NB4 (cell line): ENCODE measurements at regions not wholly inside any gene's neighbourhood (a gene's known extent, or its start where the extent isn't known, plus 50 kb on each side); places are given as distances from the start of the nearest gene placed in this dataset.
A peak's percentile ranks its signal among the peaks of the same experiment; 100 is the strongest.

Source experiments
- DNase-seq: peaks from one replicate; pipeline ENCODE4 v3.0.0; 2010; ENCODE audit warnings: low read depth
- H3K4me3 ChIP-seq: one replicate; pipeline ENCODE4 v1.5.1; 2011; ENCODE audit warnings: mild to moderate bottlenecking, low read depth, low read length, moderate library complexity
- MYC ChIP-seq: IDR thresholded peaks from 2 replicates; pipeline ENCODE4 v1.6.1; 2011; ENCODE audit warnings: low read depth, low read length
- POLR2A ChIP-seq: IDR thresholded peaks from 2 replicates; pipeline ENCODE4 v1.6.1; 2011; ENCODE audit warnings: mild to moderate bottlenecking; ENCODE audit not compliant: insufficient read length; ENCODE audit errors: extremely low read depth
- TF ChIP-seq, protein P1 (sequence below): IDR thresholded peaks from one replicate; pipeline ENCODE4 v1.5.1; 2012; ENCODE audit warnings: low read depth, low read length
- TF ChIP-seq, protein P2 (sequence below): IDR thresholded peaks from 2 replicates; pipeline ENCODE4 v1.6.1; 2011; ENCODE audit warnings: low read depth, low read length

DNA sequence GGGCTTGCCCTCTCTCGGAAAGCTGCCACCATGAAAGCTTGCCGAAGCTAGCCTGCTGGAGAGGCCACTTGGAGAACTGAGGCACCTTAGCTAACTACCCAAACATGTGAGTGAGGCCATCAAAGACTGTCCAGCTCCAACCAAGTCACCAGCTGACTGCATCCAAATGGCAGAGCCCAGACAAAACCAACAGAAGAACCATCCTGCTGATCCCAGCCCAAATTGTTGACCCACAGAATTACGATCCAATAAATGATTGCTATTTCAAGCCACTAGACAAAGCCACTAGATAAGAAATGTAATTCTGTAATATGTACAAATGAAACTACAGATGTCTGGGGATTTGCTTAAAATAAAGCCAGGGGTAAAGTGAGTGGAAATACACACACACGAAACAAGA is 109.8 kb upstream of the TRPM1 start:
- TF ChIP-seq, protein P1, sequence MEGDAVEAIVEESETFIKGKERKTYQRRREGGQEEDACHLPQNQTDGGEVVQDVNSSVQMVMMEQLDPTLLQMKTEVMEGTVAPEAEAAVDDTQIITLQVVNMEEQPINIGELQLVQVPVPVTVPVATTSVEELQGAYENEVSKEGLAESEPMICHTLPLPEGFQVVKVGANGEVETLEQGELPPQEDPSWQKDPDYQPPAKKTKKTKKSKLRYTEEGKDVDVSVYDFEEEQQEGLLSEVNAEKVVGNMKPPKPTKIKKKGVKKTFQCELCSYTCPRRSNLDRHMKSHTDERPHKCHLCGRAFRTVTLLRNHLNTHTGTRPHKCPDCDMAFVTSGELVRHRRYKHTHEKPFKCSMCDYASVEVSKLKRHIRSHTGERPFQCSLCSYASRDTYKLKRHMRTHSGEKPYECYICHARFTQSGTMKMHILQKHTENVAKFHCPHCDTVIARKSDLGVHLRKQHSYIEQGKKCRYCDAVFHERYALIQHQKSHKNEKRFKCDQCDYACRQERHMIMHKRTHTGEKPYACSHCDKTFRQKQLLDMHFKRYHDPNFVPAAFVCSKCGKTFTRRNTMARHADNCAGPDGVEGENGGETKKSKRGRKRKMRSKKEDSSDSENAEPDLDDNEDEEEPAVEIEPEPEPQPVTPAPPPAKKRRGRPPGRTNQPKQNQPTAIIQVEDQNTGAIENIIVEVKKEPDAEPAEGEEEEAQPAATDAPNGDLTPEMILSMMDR, result no peak
- no peak for TF ChIP-seq POLR2A
- TF ChIP-seq, protein P2, sequence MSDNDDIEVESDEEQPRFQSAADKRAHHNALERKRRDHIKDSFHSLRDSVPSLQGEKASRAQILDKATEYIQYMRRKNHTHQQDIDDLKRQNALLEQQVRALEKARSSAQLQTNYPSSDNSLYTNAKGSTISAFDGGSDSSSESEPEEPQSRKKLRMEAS, result no peak
- TF ChIP-seq MYC, result no peak
- no peak for DNase-seq
- H3K4me3 ChIP-seq, result no peak overlapping the region

DNA sequence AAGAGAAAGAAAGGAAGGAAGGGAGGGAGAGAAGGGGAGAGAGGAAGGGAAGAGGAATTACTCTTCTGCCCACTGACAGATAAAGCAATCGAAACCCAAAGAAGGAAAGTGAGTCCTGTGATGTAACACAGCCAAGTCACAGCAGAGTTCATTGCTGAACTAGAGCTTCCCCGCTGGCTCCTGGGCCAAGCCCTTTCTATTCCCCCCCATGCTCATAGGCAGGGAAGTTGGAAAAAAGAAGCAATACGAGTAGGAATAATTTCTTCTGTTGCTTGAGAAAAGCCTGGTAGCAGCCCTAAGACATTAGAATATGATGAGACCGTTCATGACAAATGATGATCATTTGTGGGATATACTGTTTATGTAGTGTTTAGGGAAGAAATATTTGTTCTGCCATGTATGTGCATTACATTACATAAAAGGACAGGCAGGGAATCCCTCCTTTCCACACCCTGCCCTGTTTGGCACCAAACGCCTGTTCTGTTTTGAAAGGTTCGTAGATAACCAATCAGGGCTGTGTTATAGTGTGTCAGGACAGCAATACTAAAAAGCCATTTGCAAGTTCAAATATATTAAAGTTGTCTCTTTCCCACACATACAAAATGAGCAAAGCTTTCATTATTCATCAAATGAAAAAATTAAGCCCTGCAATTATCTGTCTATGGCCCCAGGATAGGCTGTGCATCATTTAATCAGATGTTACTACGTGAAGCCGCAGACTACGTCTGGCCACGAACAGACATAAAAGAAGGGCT is 111.0 kb upstream of the TRPM1 start:
- DNase-seq, result peak; percentile 50
- H3K4me3 ChIP-seq, result no peak overlapping the region
- TF ChIP-seq, protein P2, result no peak
- TF ChIP-seq, protein P1, result no peak
- no peak for TF ChIP-seq POLR2A
- no peak for TF ChIP-seq MYC

DNA sequence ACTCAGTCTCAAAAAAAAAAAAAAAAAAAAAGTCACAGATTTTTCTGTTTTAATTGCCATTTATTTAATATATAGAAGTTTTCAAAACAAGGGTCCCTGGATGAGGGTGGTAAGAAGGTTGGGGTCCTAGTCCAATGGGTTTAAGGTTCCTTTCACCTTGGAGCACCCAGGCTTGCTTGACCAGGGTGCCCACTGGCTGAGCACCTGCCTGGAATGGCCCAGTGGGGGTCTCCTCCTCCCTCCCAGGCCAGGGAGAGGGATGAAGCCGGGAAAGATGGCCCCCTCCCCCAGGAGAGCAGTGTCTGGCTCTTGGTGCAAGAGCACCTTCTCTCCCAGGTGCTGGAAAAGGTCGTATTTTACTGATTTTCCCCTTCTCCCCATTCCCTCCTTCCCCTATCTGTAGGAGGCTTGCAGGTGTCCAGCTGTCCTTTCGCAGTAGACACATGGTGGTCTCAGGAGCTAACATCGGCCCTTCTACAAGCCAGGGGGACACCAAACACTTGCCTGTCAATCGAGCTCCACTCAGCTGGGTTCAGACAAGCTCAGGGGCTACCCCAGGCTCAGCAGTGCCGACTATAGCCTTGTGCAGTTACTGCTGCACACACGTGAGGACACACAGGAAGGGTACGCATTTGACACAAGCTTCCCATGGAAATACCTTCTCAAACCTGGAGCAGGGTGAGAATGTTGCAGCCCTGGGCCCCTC is 112.3 kb upstream of the KLF13 start:
- TF ChIP-seq, protein P1, result peak; percentile 17
- TF ChIP-seq POLR2A, result no peak
- TF ChIP-seq, protein P2, result no peak
- no peak for DNase-seq
- no peak overlapping the region for H3K4me3 ChIP-seq

DNA sequence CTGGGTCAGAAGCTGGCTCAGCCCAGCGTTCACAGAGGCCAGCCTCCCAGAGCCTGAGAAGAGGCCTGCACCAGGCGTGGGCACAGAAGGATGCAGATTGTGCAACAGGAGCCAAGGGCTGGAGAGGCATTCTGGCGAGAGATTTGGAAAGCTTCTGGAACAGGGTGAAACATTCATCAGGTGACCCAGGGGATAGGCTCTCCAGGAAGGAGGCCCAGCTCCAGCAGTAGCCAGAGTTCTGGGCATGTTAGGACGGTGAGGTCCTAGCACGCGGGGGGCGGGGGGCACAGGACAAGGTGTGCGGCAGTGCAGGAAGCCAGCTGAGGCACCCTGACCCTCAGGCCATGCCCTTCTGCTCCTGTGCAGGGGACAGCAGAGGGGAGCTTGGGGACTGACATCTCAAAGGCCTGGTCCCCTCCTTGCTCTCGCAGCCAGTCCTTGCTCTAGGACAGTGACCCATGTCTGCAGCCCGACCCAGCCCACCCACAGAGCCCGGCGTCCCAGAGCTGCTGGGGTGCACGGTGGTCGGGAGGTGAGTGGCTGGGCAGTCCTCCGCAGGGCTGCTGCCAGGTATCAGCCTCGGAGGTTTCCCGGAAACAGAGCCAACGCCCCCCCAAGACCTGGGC is 111.7 kb upstream of the KLF13 start:
- H3K4me3 ChIP-seq, result peak overlapping the region; percentile 28
- peak; percentile 71 for DNase-seq
- TF ChIP-seq, protein P1, result no peak
- TF ChIP-seq, protein P2, result no peak
- TF ChIP-seq MYC (no peak), POLR2A (no peak)

DNA sequence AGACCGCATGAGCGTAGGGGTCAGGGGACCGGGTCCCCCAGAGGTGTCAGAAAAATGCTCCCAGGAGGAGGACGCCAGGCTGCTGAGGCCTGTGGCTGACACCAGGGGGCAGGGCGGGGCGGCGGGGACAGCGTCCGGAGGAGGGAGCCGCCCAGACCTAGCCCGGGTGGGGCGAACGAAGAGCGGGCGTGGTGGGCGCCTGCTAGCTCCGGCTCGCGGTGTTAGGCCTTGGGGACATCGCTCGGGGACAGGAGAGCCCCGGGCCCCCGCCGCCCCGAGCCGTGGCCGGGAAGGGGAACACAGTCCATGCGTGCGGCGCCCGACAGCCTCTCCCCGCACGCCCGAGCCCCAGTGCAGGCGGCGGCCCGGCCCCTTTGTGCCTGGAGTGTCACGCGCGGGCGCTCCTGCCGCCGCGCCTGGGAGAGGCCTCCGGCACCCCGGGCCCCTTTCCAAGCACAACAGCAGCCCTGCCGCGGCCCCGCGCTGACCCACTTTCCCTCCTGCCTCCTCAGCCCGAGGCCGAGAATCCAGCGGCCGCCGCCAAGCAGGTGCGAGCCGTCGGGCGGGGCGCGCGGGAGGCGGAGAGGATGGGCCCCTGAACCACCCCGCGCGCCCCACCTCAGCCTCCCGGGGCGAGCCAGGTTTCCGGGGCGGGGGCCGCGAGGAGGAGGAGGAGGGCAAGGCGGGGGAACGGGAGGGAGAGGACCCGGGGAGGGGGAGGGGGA is 111.0 kb upstream of the KLF13 start:
- TF ChIP-seq, protein P2, result peak; percentile 48
- TF ChIP-seq MYC, result peak; percentile 35
- TF ChIP-seq, protein P1, result peak; percentile 70
- peak; percentile 19 for TF ChIP-seq POLR2A
- peak; percentile 91 for DNase-seq
- peak overlapping the region; percentile 28 for H3K4me3 ChIP-seq
